ENCODE measurements at regions not wholly inside any gene's neighbourhood (a gene's known extent, or its start where the extent isn't known, plus 50 kb on each side); places are given as distances from the start of the nearest gene placed in this dataset.

GRCh38 chr13:63605962-63606361 is 2190.3 kb upstream of the PCDH20 start:
- DNase-seq (ENCODE audit: low spot score): no peak
- H3K36me3 ChIP-seq: no peaks in the 10 kb centered on the region
- H3K27me3 ChIP-seq: no peaks in the 10 kb centered on the region
- H3K9me3 ChIP-seq: peaks cover 0 to 30% of the 10 kb centered on the region in 2 donors
- H3K4me3 ChIP-seq: no peak overlapping the region
- H3K4me1 ChIP-seq: no peaks in the 10 kb centered on the region
- TF ChIP-seq CTCF (IDR thresholded peaks at IDR 0.05): no peak
- no peak overlapping the region for H3K27ac ChIP-seq

GRCh38 chr13:63605403-63605802 is 2189.8 kb upstream of the PCDH20 start:
- peaks cover 0 to 30% of the 10 kb centered on the region in 2 donors for H3K9me3 ChIP-seq
- TF ChIP-seq CTCF (IDR thresholded peaks at IDR 0.05): no peak
- no peak for DNase-seq (ENCODE audit: low spot score)

GRCh38 chr13:63595811-63596210 is 2180.2 kb upstream of the PCDH20 start:
- TF ChIP-seq CTCF (IDR thresholded peaks at IDR 0.05): no peak
- DNase-seq (ENCODE audit: low spot score): no peak
- no peak overlapping the region for H3K4me3 ChIP-seq
- no peaks in the 10 kb centered on the region for H3K27me3 ChIP-seq
- H3K27ac ChIP-seq: no peak overlapping the region
- no peaks in the 10 kb centered on the region for H3K4me1 ChIP-seq
- H3K9me3 ChIP-seq: no peaks in the 10 kb centered on the region
- H3K36me3 ChIP-seq: no peaks in the 10 kb centered on the region

More at GRCh38 chr13:63605403-63605802, 2189.8 kb upstream of the PCDH20 start:
- Histone ChIP-seq H3K36me3 (no peaks in the 10 kb centered on the region), H3K27me3 (no peaks in the 10 kb centered on the region), H3K4me1 (no peaks in the 10 kb centered on the region), H3K4me3 (no peak overlapping the region), H3K27ac (no peak overlapping the region)

- H3K9me3 ChIP-seq: peaks cover 0 to 7% of the 10 kb centered on the region in 2 donors
- no peak for DNase-seq (ENCODE audit: low spot score)
- no peak overlapping the region for H3K4me3 ChIP-seq
- TF ChIP-seq CTCF (IDR thresholded peaks at IDR 0.05): no peak
- no peaks in the 10 kb centered on the region for H3K27me3 ChIP-seq
- H3K27ac ChIP-seq: no peak overlapping the region
- no peaks in the 10 kb centered on the region for H3K4me1 ChIP-seq
- no peaks in the 10 kb centered on the region for H3K36me3 ChIP-seq
Measured at GRCh38 chr13:63586467-63586866, 2170.8 kb upstream of the PCDH20 start.

- Histone ChIP-seq H3K36me3 (no peaks in the 10 kb centered on the region), H3K9me3 (peaks cover 0 to 11% of the 10 kb centered on the region in 2 donors), H3K4me3 (no peak overlapping the region), H3K4me1 (no peaks in the 10 kb centered on the region), H3K27me3 (no peaks in the 10 kb centered on the region), H3K27ac (no peak overlapping the region)
- no peak for DNase-seq (ENCODE audit: low spot score)
- TF ChIP-seq CTCF (IDR thresholded peaks at IDR 0.05): no peak
Measured at GRCh38 chr13:63578796-63579195, 2163.1 kb upstream of the PCDH20 start.

- Histone ChIP-seq H3K27ac (no peak overlapping the region), H3K4me1 (no peaks in the 10 kb centered on the region), H3K27me3 (no peaks in the 10 kb centered on the region), H3K9me3 (no peaks in the 10 kb centered on the region), H3K36me3 (no peaks in the 10 kb centered on the region), H3K4me3 (no peak overlapping the region)
- DNase-seq (ENCODE audit: low spot score): no peak
- TF ChIP-seq CTCF (IDR thresholded peaks at IDR 0.05): no peak
Measured at GRCh38 chr13:63567031-63567430, 2151.4 kb upstream of the PCDH20 start.
